HG02885 (cell line): ENCODE measurements at regions not wholly inside any gene's neighbourhood (a gene's known extent, or its start where the extent isn't known, plus 50 kb on each side); places are given as distances from the start of the nearest gene placed in this dataset.

Experiments
- ATAC-seq: cut with Tn5 transposase; IDR thresholded peaks from one replicate; pipeline ENCODE4 v1.9.1; 2021; ENCODE audit warnings: mild to moderate bottlenecking; ENCODE audit not compliant: unreplicated experiment, poor library complexity

DNA sequence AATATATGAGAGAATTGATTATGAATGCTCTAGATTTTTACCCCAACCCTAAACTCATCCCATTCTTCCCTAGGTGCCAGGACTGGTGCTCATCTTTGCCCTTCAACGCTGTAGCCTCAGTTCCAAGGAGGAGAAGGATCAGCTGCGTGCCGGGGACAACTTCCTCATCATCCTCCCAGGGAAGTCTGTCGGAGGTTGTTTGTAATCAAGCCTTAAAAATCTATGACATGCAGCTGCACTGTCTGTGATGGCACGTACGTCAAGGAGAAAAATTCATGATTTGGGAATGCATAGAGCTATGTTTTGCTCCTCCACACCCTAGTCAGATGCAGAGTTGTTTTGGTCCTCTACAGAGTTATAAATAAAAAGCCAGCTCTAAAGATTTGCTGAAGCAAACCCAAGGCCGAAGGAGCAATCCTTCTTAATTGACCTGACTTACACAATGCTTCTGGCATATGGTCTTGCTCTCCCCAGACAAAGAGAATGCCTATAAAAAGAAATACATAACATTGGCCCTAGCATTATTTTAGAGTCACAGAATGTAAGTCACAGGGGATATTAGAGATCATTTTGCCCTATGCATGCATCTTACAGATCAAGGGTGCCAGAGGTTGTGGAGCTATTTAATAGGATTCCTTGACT, 244.2 kb downstream of the HIVEP2 start:
- ATAC-seq, result no peak
